Limb (tissue), 2 donors: ENCODE measurements at regions not wholly inside any gene's neighbourhood (a gene's known extent, or its start where the extent isn't known, plus 50 kb on each side); places are given as distances from the start of the nearest gene placed in this dataset.
A peak's percentile ranks its signal among the peaks of the same experiment; 100 is the strongest.

Experiments used
- DNase-seq, 2 donors: peaks; one replicate each; pipeline ENCODE4 v3.0.0-alpha.2; 2016; ENCODE audit errors: extremely low spot score in 2 of 2

- peak in 1 of 2 donors; percentile 42 for DNase-seq
These were observed 888.2 kb upstream of the CXADR start for GRCh38 chr21:16624479-16625118.

DNA sequence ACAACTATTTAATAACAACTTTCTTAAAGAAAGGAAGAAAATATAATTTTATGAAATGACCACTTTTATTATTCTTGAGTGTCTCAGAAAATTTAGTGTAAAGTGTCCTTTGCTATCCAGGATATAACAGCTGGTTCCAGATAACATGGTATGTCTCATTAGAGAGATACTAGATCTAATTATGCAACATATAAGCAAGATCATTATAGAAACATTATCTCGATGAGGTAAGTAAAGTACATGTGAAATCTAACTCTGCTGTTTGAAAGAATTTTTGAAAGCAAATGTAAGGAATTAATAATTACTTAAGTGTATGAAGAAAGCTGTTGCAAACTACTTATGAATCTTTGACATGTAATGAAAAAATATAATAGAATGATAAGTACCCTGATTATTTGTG lies 887.4 kb upstream of the CXADR start:
- DNase-seq, result no peak

DNA sequence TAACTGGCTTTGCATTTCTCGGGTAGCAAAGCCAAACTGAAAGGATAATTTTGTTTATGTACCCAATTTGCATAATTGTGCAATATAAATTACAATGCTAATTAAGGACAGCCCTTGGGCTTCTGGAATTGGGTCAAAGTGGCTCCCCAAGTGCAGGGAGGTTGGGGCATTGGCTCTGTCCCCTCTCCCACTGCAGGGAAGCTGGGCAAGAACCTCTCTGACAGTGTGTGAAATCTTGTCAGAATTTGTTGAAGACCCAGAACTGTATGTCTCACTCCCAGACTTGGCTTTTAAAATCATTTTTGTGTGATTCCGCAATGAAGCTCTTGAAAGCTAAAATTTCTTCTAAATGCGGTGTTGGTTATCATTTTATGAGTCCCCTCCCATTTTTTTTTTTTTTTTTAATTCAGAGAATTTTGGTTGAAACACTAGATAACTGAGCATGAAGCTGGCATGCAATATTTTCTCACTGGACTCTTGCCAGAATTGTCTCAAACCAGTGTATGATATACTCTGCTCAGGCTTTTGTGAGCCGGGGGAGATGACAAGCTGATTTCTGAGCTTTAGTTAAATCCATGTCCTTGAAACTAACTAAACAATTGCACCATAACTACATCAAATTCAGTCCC lies 878.9 kb upstream of the CXADR start:
- no peak for DNase-seq

- DNase-seq, result no peak
These were observed 878.3 kb upstream of the CXADR start for GRCh38 chr21:16634515-16634914.

- no peak for DNase-seq
These were observed 872.4 kb upstream of the CXADR start for GRCh38 chr21:16640297-16641027.

GRCh38 chr21:16642353-16642752 lies 870.5 kb upstream of the CXADR start:
- no peak for DNase-seq

GRCh38 chr21:16644685-16645084 lies 868.2 kb upstream of the CXADR start:
- DNase-seq, result no peak

- DNase-seq, result no peak
These were observed 862.0 kb upstream of the CXADR start for GRCh38 chr21:16650714-16651366.

DNA sequence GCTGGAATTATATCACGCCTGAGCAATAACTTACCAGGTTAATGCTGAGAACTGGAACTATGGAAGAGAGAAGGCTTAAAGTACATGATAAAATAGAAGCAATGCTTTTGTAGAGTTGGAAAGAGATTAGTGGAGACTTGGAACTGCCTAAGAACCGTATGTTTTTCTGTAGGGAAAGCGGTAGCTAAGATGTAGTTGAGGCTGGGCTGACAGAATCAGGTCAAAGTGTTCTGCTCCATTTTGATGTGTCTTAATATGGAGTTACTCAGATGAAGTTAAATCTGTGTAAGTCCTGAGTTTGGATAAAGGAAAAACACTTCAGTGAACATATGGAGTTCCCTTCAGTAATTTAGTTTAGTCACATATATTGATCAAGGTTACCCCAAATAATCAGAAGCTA lies 860.9 kb upstream of the CXADR start:
- DNase-seq, result no peak

GRCh38 chr21:16663436-16663835 lies 849.4 kb upstream of the CXADR start:
- DNase-seq, result no peak

DNA sequence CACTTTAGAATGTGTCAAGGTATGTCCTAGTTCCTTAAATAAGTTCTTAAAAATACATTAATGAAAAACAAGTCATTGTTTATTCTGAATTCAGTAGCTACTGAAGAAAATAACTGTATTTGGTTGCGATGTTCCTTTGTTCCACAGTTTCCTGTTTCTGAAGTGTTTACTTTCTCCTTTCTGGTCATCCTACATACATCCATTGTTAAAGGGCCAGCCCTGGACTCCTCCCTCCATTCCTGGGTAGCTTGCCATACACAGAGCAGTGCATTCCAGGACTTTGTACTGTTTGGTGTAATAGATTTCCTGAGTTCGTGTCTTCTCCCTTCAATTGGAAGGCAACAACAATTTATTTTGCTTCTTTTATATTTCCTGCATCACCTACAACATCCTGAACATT lies 845.4 kb upstream of the CXADR start:
- no peak for DNase-seq

DNA sequence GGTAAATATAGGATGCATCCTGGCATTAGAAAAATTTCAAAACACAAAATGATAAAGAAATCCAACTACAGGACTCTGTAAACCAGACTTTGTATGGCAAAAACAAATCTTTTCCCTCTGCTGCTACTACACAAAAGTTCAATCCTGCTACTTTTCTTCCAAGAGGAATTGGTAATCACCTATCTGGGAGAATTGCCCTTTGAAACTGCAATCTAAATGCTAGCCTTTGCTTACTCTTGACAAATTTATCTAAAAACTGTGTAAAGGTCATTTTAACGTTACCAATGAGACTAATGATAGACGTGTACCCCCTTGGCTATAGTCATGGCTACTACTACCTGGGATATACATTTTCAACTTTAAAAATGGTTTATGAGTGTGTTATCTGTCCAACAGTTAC lies 837.9 kb upstream of the CXADR start:
- no peak for DNase-seq

GRCh38 chr21:16676391-16676790 lies 836.5 kb upstream of the CXADR start:
- no peak for DNase-seq

- DNase-seq, result peak in 1 of 2 donors; percentile 38
These were observed 834.2 kb upstream of the CXADR start for GRCh38 chr21:16678429-16679160.

GRCh38 chr21:16695074-16695473 lies 817.8 kb upstream of the CXADR start:
- no peak for DNase-seq

GRCh38 chr21:16707274-16707673 lies 805.6 kb upstream of the CXADR start:
- no peak for DNase-seq

DNA sequence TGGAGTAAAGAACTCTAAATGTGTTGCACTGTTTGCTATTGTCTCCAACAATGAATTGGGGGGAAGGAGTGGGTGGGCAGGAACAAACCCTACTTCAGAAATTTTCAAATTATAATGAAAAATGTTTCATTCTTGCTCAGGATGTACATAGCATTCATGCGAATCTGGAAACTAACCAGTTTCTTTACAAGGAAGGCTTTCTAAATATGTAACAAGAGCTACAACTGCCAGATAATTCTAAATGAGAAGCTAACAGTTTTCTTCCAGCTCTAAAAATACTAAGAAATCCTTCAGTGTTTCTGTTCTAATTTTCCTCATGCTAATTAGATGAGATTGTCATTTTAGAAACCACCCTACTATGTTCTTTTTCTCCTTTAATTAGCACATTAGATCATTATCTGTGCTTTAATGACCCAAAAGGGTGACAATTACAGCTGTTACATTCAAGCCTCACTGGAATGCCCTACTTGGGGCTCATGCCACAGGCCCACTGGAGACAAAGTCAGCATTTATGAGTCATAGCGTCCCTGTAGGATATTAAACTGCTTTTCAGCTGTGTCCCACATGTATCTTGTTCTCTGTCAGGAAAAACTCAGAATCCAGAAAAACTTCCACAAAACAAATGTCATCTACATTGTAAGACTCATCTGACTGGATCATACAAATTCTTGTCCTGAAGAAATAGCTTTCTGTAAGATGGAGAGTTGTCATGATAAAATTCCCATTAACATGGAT lies 804.6 kb upstream of the CXADR start:
- no peak for DNase-seq

GRCh38 chr21:16709866-16710550 lies 802.8 kb upstream of the CXADR start:
- DNase-seq, result peak in 1 of 2 donors; percentile 53

DNA sequence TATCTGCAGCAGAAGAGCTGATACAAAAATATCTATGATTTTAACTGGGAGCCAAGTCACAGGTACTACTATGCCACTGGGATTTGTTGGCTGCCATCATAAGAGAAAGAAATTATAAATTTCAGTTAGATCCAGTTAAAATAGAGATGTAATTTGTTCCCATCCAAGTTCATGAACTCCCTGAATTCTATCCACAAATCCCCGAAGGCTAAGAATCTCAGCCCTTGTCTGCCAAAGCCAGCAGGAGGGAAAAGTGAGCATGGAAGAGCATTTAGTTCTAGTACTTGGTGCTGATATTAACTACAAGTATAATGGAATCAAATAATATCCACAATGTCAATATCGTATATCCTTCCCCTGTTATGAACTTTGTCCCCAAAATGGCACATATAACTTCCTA lies 801.1 kb upstream of the CXADR start:
- no peak for DNase-seq
